ENCODE measurements at regions not wholly inside any gene's neighbourhood (a gene's known extent, or its start where the extent isn't known, plus 50 kb on each side); places are given as distances from the start of the nearest gene placed in this dataset.

GRCh38 chr9:117643288-117643654 lies 60.9 kb upstream of the TLR4 start:
- TF ChIP-seq CTCF (optimal IDR thresholded peaks at IDR 0.05 in 1 of 3, IDR thresholded peaks at IDR 0.05 in 1 of 3, conservative IDR thresholded peaks at IDR 0.05 in 1 of 3; ENCODE audit: extremely low read depth in 1 of 3, insufficient read depth in 2 of 3, low read length in 3 of 3) (no peak), EZH2 (IDR thresholded peaks at IDR 0.05; ENCODE audit: low read length) (no peak)

Measured in keratinocyte (primary cell).